ENCODE measurements at regions not wholly inside any gene's neighbourhood (a gene's known extent, or its start where the extent isn't known, plus 50 kb on each side); places are given as distances from the start of the nearest gene placed in this dataset.

DNA sequence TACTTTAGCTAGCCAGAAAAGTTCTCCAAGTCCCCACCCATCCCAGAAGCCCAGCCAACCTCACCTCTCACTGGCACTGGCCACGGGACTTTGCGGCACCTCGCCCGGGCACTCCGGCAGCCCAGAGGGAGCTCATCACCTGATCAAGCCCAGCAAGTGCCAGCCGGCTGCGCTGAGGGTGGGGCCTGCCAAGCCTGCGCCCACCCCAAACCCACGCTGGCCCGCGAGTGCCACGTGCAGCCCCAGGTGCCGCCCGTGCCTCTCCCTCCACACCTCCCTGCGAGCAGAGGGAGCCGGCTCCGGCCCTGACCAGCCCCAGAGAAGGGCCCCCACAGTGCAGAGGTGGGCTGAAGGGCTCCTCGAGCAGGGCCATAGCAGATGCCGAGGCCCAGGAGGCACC is 585.0 kb upstream of the HS6ST1 start:
- no peak for TF ChIP-seq POLR2AphosphoS5 (IDR thresholded peaks at IDR 0.05; ENCODE audit: low read depth)
- TF ChIP-seq, protein P1, sequence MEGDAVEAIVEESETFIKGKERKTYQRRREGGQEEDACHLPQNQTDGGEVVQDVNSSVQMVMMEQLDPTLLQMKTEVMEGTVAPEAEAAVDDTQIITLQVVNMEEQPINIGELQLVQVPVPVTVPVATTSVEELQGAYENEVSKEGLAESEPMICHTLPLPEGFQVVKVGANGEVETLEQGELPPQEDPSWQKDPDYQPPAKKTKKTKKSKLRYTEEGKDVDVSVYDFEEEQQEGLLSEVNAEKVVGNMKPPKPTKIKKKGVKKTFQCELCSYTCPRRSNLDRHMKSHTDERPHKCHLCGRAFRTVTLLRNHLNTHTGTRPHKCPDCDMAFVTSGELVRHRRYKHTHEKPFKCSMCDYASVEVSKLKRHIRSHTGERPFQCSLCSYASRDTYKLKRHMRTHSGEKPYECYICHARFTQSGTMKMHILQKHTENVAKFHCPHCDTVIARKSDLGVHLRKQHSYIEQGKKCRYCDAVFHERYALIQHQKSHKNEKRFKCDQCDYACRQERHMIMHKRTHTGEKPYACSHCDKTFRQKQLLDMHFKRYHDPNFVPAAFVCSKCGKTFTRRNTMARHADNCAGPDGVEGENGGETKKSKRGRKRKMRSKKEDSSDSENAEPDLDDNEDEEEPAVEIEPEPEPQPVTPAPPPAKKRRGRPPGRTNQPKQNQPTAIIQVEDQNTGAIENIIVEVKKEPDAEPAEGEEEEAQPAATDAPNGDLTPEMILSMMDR (IDR thresholded peaks at IDR 0.05; ENCODE audit: insufficient read depth, low read length): no peak
- TF ChIP-seq, protein P2, sequence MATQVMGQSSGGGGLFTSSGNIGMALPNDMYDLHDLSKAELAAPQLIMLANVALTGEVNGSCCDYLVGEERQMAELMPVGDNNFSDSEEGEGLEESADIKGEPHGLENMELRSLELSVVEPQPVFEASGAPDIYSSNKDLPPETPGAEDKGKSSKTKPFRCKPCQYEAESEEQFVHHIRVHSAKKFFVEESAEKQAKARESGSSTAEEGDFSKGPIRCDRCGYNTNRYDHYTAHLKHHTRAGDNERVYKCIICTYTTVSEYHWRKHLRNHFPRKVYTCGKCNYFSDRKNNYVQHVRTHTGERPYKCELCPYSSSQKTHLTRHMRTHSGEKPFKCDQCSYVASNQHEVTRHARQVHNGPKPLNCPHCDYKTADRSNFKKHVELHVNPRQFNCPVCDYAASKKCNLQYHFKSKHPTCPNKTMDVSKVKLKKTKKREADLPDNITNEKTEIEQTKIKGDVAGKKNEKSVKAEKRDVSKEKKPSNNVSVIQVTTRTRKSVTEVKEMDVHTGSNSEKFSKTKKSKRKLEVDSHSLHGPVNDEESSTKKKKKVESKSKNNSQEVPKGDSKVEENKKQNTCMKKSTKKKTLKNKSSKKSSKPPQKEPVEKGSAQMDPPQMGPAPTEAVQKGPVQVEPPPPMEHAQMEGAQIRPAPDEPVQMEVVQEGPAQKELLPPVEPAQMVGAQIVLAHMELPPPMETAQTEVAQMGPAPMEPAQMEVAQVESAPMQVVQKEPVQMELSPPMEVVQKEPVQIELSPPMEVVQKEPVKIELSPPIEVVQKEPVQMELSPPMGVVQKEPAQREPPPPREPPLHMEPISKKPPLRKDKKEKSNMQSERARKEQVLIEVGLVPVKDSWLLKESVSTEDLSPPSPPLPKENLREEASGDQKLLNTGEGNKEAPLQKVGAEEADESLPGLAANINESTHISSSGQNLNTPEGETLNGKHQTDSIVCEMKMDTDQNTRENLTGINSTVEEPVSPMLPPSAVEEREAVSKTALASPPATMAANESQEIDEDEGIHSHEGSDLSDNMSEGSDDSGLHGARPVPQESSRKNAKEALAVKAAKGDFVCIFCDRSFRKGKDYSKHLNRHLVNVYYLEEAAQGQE (IDR thresholded peaks at IDR 0.05; ENCODE audit: insufficient replicate concordance, low read depth): no peak

Measured in HL-60 (cell line).